GM23338 (cell line): ENCODE measurements at regions not wholly inside any gene's neighbourhood (a gene's known extent, or its start where the extent isn't known, plus 50 kb on each side); places are given as distances from the start of the nearest gene placed in this dataset.

Source experiments
- ATAC-seq: fragments of 200-7000 bp; cut with Tn5 transposase; 3 replicates; pipeline ENCODE4 v1.9.1; 2020
- DNase-seq: peaks from one replicate; pipeline ENCODE4 v3.0.0-alpha.2; 2015; ENCODE audit warnings: low spot score
- H2AFZ ChIP-seq: fragments of 200-600 bp; sonication (generic); 2 replicates; pipeline ENCODE4 v1.8.0; 2016; ENCODE audit warnings: antibody characterized with exemption, mild to moderate bottlenecking, moderate library complexity
- H3F3A ChIP-seq: fragments of 200-600 bp; sonication (generic); replicated peaks from 2 replicates; pipeline ENCODE4 v1.8.0; 2017; ENCODE audit warnings: antibody characterized with exemption, mixed run types, low read depth
- H3K27ac ChIP-seq: fragments of 200-600 bp; sonication (generic); 2 replicates; pipeline ENCODE4 v1.6.1; 2016; ENCODE audit warnings: low read depth
- H3K27me3 ChIP-seq: fragments of 200-600 bp; sonication (generic); 2 replicates; pipeline ENCODE4 v1.8.0; 2016; ENCODE audit warnings: mild to moderate bottlenecking, mixed run types, moderate library complexity; ENCODE audit not compliant: insufficient read depth
- H3K36me3 ChIP-seq: fragments of 200-600 bp; sonication (generic); 2 replicates; pipeline ENCODE4 v1.8.0; 2016; ENCODE audit warnings: mild to moderate bottlenecking; ENCODE audit not compliant: insufficient read depth
- H3K4me1 ChIP-seq: fragments of 200-600 bp; sonication (generic); 2 replicates; pipeline ENCODE4 v1.8.0; 2016; ENCODE audit warnings: mild to moderate bottlenecking, moderate library complexity; ENCODE audit not compliant: insufficient read depth
- H3K4me2 ChIP-seq: fragments of 200-600 bp; sonication (generic); 2 replicates; pipeline ENCODE4 v1.7.1; 2017; ENCODE audit warnings: mixed run types
- H3K4me3 ChIP-seq: fragments of 200-600 bp; sonication (generic); 2 replicates; pipeline ENCODE4 v1.6.1; 2016; ENCODE audit warnings: mixed run types
- H3K79me2 ChIP-seq: fragments of 200-600 bp; sonication (generic); replicated peaks from 2 replicates; pipeline ENCODE4 v1.8.0; 2017; ENCODE audit warnings: mild to moderate bottlenecking; ENCODE audit not compliant: insufficient read depth
- H3K9me2 ChIP-seq: fragments of 200-600 bp; sonication (generic); 2 replicates; pipeline ENCODE4 v1.8.0; 2017; ENCODE audit not compliant: insufficient read depth
- H4K20me1 ChIP-seq: fragments of 200-600 bp; sonication (generic); replicated peaks from 2 replicates; pipeline ENCODE4 v1.8.0; 2017; ENCODE audit warnings: mild to moderate bottlenecking; ENCODE audit not compliant: insufficient read depth
- H3K27ac Mint-ChIP-seq: 2 replicates; pipeline ENCODE4 v1.8.0; 2020; ENCODE audit warnings: inconsistent platforms, mild to moderate bottlenecking, moderate library complexity, mixed read lengths
- H3K27me3 Mint-ChIP-seq: 3 replicates; pipeline ENCODE4 v1.8.0; 2022; ENCODE audit warnings: low read depth, mild to moderate bottlenecking, moderate library complexity, mixed read lengths, inconsistent platforms; ENCODE audit not compliant: insufficient read depth, poor library complexity
- H3K36me3 Mint-ChIP-seq: 3 replicates; pipeline ENCODE4 v1.8.0; 2021; ENCODE audit warnings: low read depth, mild to moderate bottlenecking, inconsistent platforms, moderate library complexity, mixed read lengths
- H3K4me1 Mint-ChIP-seq: 3 replicates; pipeline ENCODE4 v1.8.0; 2020; ENCODE audit warnings: mild to moderate bottlenecking, inconsistent platforms, mixed read lengths
- H3K4me3 Mint-ChIP-seq: 3 replicates; pipeline ENCODE4 v1.8.0; 2021; ENCODE audit warnings: moderate library complexity, mild to moderate bottlenecking, inconsistent platforms, mixed read lengths
- H3K9me3 Mint-ChIP-seq: 3 replicates; pipeline ENCODE4 v1.8.0; 2020; ENCODE audit warnings: moderate library complexity, mild to moderate bottlenecking, inconsistent platforms, mixed read lengths
- CREB1 ChIP-seq: fragments of 250-450 bp; sonication (Bioruptor Pico); IDR thresholded peaks from 2 replicates; pipeline ENCODE4 v1.5.0; 2020; ENCODE audit warnings: low read depth, mild to moderate bottlenecking, moderate library complexity
- CTCF ChIP-seq, 2 experiments: fragments of 200-600 bp in 1 of 2; sonication (generic) in 1 of 2; conservative IDR thresholded peaks; 2 replicates each; pipeline versions ENCODE4 v1.5.1 to v1.6.1; 2016 to 2017; ENCODE audit warnings: antibody characterized with exemption in 2 of 2, low read depth in 2 of 2, mild to moderate bottlenecking in 2 of 2, moderate library complexity in 1 of 2
- EZH2 ChIP-seq: fragments of 200-600 bp; sonication (generic); IDR thresholded peaks from one replicate; pipeline ENCODE4 v1.8.0; 2017; ENCODE audit warnings: antibody characterized with exemption, mild to moderate bottlenecking, low read depth; ENCODE audit not compliant: unreplicated experiment
- EZH2phosphoT487 ChIP-seq: fragments of 200-600 bp; sonication (generic); IDR thresholded peaks from one replicate; pipeline ENCODE4 v1.8.1; 2018; ENCODE audit warnings: antibody characterized with exemption; ENCODE audit not compliant: unreplicated experiment
- POLR2AphosphoS5 ChIP-seq: IDR thresholded peaks from 2 replicates; pipeline ENCODE4 v1.6.1; 2016; ENCODE audit warnings: antibody characterized with exemption, low read depth
- STAT1 ChIP-seq: IDR thresholded peaks from one replicate; pipeline ENCODE4 v1.6.1; 2016; ENCODE audit warnings: antibody characterized with exemption; ENCODE audit not compliant: unreplicated experiment
- ZNF462 ChIP-seq: fragments of 250-450 bp; sonication (Bioruptor Pico); IDR thresholded peaks from 2 replicates; pipeline ENCODE4 v1.5.0; 2020; ENCODE audit warnings: mild to moderate bottlenecking, moderate library complexity

GRCh38 chr2:33900610-33901009 lies 301.5 kb upstream of the FAM98A start (continued):
- TF ChIP-seq ZNF462 (CRISPR knock-in tag), result no peak

GRCh38 chr2:33897741-33898140 lies 298.6 kb upstream of the FAM98A start:
- H3K9me2 ChIP-seq, result peaks cover 7% of the 10 kb centered on the region; the same call in 1 of the 2 replicates
- no peak overlapping the region for H3K4me3 Mint-ChIP-seq
- peaks cover 7% of the 10 kb centered on the region; the same call in 1 of the 2 replicates for H3K4me1 ChIP-seq
- H3K27ac Mint-ChIP-seq, result no peak overlapping the region
- no peak overlapping the region; the same call in 1 of the 2 replicates for H2AFZ ChIP-seq
- peaks cover under 1% of the 10 kb centered on the region; the same call in 2 of the 3 replicates for H3K36me3 Mint-ChIP-seq
- no peak overlapping the region for H3K4me3 ChIP-seq
- no peak overlapping the region for H3K27ac ChIP-seq
- no peaks in the 10 kb centered on the region for H4K20me1 ChIP-seq
- H3K36me3 ChIP-seq, result no peaks in the 10 kb centered on the region
- no peak overlapping the region for H3K4me2 ChIP-seq
- H3F3A ChIP-seq, result no peaks in the 10 kb centered on the region
- H3K27me3 ChIP-seq, result no peaks in the 10 kb centered on the region
- peaks cover 6% of the 10 kb centered on the region; the same call in 2 of the 3 replicates for H3K9me3 Mint-ChIP-seq
- DNase-seq (no peak), ATAC-seq (no peak)
- H3K79me2 ChIP-seq, result no peaks in the 10 kb centered on the region
- H3K27me3 Mint-ChIP-seq, result peaks cover 1% of the 10 kb centered on the region
- H3K4me1 Mint-ChIP-seq, result peaks cover 6% of the 10 kb centered on the region; the same call in 1 of the 3 replicates
- no peak for TF ChIP-seq CTCF (conservative IDR thresholded peaks at IDR 0.05; ENCODE audit: low read depth in 2 of 2)
- TF ChIP-seq ZNF462 (CRISPR knock-in tag), result no peak
- TF ChIP-seq STAT1, result no peak
- no peak for TF ChIP-seq EZH2phosphoT487
- no peak for TF ChIP-seq EZH2
- no peak for TF ChIP-seq POLR2AphosphoS5
- TF ChIP-seq CREB1 (CRISPR knock-in tag), result no peak
